ENCODE measurements at regions not wholly inside any gene's neighbourhood (a gene's known extent, or its start where the extent isn't known, plus 50 kb on each side); places are given as distances from the start of the nearest gene placed in this dataset.
A peak's percentile ranks its signal among the peaks of the same experiment; 100 is the strongest.

- DNase-seq = no peak
These were observed 152.2 kb downstream of the SPATA19 start for GRCh38 chr11:133693110-133693509.

DNA sequence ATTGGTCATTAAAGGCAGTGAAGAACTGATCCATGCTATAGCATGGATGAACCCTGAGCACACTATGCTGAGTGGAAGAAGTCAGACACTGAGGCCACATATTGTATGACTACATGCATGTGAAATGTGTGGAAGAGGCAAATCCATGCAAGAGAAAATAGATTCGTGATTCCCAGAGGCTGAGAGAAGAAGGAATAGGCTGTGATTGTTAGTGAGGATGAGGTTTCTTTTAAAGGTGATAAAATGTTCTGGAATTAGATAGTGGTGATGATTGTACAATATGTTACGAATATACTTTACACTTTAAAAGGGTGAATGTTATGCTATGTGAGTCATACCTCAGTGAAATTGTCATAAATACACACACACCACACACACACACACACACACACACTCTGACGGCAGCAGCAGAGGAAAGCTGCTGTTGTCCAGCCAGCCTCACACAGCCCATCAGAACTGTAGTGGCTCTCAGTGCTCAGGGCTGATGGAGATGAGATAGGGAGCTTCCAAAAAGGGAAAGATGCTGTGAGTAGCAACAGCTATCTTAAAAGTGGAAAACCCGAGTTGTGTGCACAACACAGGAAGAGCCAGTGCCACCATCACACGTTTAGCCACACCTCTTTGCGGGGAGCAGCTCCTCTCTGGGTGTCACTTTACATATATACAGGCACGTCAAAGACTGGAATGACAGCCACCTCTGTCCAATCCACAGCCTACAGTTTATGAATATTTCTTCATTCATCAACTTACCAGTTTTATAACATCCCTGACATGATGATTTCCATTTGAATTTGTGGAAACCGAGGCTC lies 153.0 kb downstream of the SPATA19 start:
- DNase-seq = no peak

GRCh38 chr11:133687781-133688180 lies 155.5 kb upstream of the OPCML start:
- no peak for DNase-seq

- no peak for DNase-seq
These were observed 149.6 kb upstream of the OPCML start for GRCh38 chr11:133681901-133682300.

DNA sequence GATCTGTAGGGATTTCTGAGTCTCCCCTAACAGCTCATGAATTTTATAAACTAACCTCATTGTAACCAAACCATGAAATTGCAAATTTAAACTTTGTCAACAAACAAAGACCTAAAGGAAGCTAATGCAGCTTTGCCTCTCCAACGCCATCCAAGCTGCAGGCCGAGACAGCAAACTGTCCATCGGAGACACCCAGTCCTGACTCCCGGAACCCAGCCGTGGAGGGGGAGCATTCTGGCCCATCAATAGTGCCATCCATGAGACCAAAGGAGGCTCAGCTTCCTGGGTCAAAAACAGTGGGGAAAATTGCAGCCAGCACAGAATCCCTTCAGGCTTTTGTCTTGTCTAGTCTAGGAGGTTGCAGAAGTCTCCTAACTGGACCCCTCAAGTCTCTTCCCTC lies 147.6 kb upstream of the OPCML start:
- no peak for DNase-seq

GRCh38 chr11:133678191-133678590 lies 145.9 kb upstream of the OPCML start:
- DNase-seq = no peak

DNA sequence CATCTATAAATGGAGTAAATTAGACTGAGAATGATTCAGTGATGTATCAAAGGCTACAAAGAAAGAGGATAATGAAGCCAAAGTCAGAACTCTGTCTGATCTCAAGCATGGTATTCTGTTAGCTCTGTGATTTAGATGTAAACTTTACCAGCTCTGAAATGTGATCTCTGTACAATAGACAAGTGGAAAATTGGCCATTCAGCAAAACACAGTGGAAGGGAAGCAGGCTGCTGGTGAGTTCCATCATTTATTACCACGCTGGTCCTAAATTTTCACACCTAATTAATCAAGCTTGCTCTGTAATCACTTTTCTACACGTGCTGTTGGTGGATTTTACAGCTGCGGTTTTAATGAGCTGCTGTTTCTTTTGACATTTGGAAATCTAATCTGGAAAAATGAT lies 145.1 kb upstream of the OPCML start:
- no peak for DNase-seq

DNA sequence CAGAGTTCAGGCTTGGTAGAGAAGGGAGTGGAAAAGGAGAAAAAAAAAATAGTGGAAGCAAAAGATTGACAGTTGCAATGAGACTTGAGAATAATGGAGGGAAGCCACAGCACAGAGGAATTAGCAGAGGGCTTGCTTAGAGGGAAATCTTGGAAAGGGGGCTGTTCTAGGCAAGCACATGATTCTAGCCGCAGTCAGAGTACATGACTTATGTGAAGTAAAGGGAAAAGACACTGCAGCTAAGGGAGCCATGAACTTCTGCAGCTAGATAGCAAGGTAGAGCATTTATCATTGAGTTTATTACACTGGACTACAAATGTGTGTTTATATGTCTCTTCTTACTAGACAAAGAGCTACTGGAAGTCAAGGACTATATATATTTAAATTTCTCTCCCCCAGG lies 144.0 kb upstream of the OPCML start:
- DNase-seq = no peak

DNA sequence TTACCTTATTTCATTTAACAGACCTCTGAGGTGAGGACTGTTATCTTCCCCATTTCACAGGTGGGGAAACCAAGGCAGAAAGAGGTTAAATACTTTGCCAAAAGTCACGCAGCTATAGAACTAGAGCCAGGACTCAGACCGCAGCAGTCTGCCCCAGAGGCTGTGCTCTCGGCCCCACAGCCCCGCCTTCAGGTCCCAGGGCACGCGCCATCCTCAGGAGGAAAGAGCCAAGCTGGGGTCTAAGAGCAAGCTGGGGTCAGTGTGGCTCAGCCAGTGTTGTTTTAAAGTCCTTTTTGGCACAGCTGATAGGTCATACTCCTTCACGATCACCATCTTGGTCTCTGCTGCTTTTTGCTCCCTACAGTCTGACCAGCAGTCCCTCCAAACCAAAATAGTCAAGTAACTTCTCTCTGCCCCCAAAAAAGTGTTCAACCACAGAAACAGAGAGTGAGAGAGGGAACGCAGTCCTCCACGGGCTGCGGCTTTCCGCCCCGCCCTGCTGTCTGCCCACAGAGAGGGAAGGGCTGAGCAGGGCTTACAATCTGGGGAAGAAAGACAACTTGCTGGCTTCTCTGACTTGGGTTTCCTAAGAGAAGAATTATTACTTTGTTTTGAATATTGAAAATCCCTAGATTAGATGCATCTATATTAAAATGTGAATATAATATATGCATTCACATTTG lies 137.2 kb upstream of the OPCML start:
- DNase-seq = peak; percentile 13

DNA sequence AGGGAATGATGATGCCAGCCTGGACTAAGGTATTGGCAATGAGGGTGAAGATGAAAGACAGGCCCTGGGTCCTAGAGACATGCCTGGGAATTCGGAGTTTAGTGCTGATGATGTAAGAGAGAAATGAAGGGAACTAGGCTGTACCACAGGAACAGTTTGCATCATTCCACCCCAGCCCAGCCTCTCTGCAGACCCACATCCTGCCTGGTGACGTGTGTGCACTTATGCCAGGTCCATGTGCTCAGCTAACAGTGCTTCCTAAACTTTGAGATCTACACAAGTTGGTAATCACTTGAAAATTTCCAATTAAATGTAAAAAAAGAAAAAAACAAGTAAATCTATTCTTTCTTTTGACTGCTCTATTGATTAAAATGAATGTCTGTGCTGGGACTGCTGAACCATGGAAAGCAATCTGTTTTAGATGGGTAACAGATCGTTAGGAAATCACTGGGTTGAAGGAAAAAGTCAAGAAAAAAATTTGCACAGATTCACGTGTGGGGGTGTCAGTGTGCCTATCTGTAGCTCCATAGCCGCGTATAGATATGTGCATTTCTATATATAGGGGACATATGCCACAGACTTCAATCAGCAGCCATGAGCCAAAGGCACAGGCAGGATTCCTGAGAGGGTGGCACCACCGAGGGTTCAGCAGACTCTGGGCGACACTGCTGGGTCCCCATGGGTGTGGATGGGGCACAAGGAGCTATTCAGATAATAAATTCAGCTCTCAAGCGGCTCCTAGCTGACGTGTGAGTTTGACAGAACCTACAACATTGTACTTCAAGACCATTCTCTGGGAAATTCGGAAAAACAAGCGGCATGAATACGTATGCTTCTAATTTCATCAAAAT lies 131.1 kb upstream of the OPCML start:
- DNase-seq = no peak

DNA sequence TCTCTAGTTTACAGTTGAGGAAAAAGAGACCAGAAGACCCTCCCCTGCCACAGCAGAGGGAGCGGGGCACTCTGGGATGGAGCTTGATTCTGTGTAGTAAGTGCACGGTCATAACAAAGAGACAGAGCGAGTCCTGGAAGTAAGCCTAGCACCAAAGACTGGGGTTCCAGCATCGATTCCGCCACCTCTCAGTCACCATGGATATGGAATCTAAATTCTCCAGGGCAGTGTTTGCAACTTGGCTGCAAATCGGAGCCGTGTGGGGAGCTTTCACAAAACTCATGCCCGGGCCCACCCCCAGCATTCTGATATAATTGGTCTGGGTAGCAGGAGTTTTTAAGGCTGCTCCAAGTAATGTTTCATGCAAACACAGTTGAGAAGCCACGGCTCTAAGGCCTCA lies 129.5 kb upstream of the OPCML start:
- no peak for DNase-seq

DNA sequence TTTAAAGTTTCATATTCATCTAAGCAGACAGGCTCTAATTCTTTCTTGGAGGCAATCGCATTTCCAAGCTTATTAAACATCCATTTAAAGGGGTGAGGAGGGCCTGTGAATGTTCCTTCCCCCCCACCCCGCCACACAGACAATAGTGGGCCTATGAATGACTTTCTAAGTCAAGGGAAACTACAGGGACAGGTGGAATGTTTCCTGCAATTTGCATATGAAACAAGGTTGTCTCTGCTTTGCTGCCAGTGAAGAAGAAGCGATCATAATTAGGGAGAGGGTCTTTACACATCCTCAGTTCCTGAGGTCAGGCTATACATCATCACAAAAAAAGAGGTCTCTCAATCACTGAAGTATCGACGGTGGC lies 127.9 kb upstream of the OPCML start:
- DNase-seq = no peak

DNA sequence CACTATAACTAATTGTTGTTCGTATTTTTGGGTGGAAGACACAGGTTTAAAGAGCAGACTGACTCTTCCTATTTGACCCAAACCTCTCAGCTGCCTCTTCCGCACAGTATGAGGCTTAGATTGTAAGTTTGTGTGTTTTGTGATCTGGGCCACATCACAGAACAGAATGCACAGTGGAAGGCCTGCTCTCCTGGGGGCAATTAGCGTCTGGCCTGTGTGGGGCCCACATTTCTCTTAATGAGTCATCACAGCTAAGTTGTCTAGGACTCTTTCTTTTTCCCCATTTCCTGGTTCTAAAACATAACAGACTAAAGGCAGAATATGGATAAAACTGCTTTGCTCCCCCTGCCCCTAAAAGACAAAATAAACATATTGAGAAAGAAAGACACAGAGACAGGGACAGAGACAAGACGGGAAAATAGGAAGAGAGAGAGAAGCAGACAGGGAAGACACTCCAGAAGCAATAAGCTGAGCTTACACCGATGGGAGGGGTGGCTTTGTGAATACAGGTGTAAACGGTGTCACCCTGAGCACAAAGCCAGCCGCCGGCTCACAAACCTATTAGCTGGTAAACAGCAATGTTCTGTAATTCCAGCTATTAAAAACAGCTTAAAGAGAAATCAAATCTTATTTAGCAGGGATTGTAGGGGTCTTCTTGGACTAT lies 127.4 kb upstream of the OPCML start:
- DNase-seq = no peak

- DNase-seq = no peak
These were observed 124.8 kb upstream of the OPCML start for GRCh38 chr11:133657054-133657453.

DNA sequence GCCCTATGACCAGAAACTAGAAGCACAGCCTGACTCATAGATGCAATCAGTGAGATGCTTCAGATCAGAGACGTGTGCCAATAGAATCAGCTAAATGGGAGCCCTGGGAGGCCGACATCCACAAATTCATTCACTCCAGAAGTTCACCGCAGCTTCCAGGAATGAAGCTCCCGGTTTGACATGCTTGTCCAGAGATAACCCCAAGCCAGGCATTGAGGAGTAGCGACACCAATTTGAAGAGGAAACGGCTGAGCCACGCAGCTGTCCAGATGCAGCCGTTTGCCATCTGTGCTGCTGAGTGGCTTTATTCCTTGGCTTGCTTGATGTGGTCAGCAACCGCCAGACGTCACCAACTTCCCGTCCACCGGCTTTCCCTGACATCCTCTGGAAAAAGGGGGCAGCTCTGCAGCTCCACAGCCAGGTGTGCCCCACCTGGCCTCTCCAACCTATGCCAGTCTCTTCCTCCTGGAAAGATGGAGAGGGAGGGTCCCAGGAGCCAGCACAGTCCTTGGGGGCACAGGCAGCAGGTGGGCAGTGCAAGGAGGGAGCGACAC lies 123.9 kb upstream of the OPCML start:
- no peak for DNase-seq

DNA sequence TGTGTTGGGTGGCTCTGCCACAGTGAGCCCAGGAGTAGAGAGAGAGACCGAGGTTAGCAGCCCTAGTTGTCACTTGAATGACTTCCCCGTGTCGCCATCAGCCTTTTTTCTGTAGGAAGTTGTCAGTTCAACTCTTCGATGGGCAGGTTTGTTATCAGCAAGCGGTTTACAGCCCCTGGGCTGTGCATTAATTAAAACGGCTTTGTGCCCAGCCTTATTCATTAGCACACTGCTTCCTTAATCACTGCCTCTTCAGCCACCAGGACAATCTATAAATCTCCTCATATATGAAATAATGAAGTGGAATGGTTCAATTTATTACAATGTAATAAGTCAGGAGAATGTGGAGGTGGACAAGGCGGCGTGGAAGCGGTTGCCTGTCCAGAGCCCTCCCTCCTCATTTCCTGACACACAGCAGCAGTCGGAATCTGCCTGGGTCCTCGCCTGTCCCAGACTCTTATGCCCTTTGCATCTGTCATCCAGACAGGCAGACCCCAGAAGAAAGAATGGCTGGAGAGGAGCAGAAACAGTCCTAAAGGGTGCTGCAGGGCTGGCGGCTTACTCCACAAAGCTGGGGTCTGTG lies 122.4 kb upstream of the OPCML start:
- DNase-seq = no peak

DNA sequence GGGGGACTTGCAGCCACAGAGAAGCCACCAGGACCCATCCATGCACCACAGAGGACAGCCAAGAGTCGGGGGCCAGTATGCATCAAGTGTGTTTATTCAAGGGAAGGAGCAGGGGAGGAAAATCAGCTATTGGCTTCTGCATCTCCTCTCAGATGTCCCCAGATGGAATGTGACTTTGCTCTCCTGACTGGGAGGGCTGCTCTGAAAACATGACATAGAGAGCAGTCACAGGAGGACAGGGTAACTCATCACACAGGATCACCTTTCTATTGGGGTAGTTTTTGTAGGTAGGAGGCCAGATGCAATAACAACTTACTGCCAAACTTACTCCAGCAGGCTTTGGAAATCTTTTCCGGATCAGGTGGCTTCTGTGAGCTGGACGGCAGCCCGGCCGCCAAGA lies 121.0 kb upstream of the OPCML start:
- no peak for DNase-seq

- no peak for DNase-seq
These were observed 117.8 kb upstream of the OPCML start for GRCh38 chr11:133650082-133650481.

DNA sequence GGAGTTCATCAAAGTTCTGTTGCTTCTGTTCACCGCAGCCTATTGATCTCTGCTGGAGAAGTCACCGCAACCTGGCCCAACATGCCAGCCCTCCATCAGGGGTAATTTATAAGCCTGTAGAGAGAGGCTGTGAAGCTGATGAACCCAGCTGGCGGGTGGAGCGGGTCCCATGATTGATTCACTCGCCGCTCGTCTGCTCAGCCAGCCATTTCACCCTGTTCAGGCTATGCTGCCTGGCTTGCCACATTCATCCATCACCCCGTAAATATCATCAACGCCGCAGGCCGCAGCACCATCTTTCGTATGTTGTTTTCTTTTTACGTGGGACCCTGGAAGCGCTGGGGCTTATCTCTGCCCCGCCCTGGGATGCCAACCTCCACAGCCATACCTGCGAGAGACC lies 116.7 kb upstream of the OPCML start:
- DNase-seq = no peak

DNA sequence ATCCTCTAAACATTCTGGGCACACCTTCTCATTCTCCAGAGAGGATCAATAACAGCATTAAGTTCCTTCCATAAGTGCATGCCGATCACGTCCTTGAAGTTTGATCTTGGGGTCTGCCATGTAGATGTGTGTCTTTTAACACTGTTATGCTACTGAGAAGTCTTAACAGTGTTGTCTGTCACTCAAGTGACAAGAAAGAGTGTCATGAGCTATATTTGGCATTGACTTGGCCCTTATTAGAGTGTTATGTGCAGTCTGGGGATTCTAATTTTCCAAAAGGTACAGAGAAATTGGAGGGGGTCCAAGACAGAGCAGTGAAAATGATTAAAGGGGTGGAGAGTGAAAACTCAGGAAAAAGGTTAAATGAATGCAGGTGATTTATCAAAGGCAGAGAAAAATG lies 107.1 kb upstream of the OPCML start:
- DNase-seq = no peak

DNA sequence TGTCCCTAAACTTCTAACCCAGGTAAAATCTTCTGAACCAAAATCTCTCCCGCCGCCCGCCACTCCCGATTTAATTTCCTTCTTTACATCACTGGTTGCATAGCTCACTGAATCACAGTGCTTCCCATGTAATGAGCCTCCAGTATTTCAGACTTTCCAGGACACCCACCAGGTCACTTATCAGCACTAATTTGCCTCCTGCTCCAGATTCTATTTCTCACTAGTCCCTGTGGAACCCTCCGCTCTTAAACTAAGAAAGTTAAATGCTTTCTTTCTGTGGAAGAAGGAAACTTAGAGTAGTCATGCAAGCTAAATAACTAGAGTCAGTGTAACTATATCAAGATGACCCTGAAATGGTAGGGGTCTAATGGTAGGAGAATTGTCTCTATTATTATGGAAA lies 106.6 kb upstream of the OPCML start:
- no peak for DNase-seq

DNA sequence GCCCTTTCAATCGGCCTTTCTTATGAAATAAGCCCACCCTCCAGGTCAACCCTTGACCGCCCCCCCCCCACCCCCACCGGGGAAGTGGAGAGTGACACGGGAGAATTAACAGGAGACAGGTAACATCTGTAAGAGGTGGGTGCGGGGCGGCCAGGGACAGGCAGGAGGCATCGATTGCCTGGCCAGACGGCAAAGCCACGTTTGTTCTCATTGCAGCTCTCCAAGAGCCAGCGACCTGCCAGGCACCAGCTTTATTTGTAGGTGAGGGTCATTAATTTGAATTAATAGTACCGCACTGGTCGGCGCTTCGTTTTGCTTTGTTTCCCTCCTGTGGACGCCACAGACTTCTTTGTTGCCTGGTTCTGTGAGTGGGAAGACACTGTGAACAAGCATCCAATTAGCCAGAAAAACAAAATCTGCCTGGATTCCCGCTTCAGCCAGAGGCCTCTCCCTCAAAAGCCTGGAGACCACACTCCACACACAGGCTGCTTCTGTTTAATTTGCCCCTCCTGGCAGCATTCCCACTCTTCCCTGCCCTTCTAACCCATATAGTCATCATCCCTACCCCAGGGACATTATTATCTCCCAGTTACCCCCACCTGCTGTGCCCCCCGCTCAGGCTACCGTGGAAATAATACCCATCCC lies 104.5 kb upstream of the OPCML start:
- no peak for DNase-seq
